ENCODE measurements at regions not wholly inside any gene's neighbourhood (a gene's known extent, or its start where the extent isn't known, plus 50 kb on each side); places are given as distances from the start of the nearest gene placed in this dataset.

GRCh38 chr4:13299343-13299742 is 184.8 kb downstream of the RAB28 start:
- no peaks in the 10 kb centered on the region for H3K27me3 Mint-ChIP-seq
- no peak for TF ChIP-seq CTCF (conservative IDR thresholded peaks at IDR 0.05)
- peaks cover 14% of the 10 kb centered on the region for H3K36me3 Mint-ChIP-seq
- H3K27ac Mint-ChIP-seq, result no peak overlapping the region
- DNase-seq (ENCODE audit: extremely low spot score, unreplicated experiment), result no peak
- peaks cover 3% of the 10 kb centered on the region for H3K4me1 Mint-ChIP-seq (ENCODE audit: unreplicated experiment)
- H3K4me3 Mint-ChIP-seq, result no peak overlapping the region
- H3K9me3 Mint-ChIP-seq, result peaks cover 15% of the 10 kb centered on the region

GRCh38 chr4:13298655-13299054 is 185.5 kb downstream of the RAB28 start:
- no peak for TF ChIP-seq CTCF (conservative IDR thresholded peaks at IDR 0.05)
- H3K4me1 Mint-ChIP-seq (ENCODE audit: unreplicated experiment), result peaks cover 3% of the 10 kb centered on the region
- H3K9me3 Mint-ChIP-seq, result peaks cover 15% of the 10 kb centered on the region
- peaks cover 14% of the 10 kb centered on the region for H3K36me3 Mint-ChIP-seq
- no peak overlapping the region for H3K4me3 Mint-ChIP-seq
- no peaks in the 10 kb centered on the region for H3K27me3 Mint-ChIP-seq
- H3K27ac Mint-ChIP-seq, result no peak overlapping the region
- DNase-seq (ENCODE audit: extremely low spot score, unreplicated experiment), result no peak

GRCh38 chr4:13296986-13297385 is 187.2 kb downstream of the RAB28 start:
- H3K9me3 Mint-ChIP-seq, result peaks cover 15% of the 10 kb centered on the region
- H3K27me3 Mint-ChIP-seq, result no peaks in the 10 kb centered on the region
- peaks cover 3% of the 10 kb centered on the region for H3K4me1 Mint-ChIP-seq (ENCODE audit: unreplicated experiment)

GRCh38 chr4:13294961-13295605 is 189.1 kb downstream of the RAB28 start:
- Mint-ChIP-seq H3K9me3 (peaks cover 7% of the 10 kb centered on the region), H3K27me3 (no peaks in the 10 kb centered on the region), H3K27ac (no peak overlapping the region), H3K36me3 (peaks cover 11% of the 10 kb centered on the region), H3K4me3 (no peak overlapping the region), H3K4me1 (ENCODE audit: unreplicated experiment) (peaks cover 3% of the 10 kb centered on the region)
- DNase-seq (ENCODE audit: extremely low spot score, unreplicated experiment), result no peak
- no peak for TF ChIP-seq CTCF (conservative IDR thresholded peaks at IDR 0.05)

More at GRCh38 chr4:13296986-13297385, 187.2 kb downstream of the RAB28 start:
- DNase-seq (ENCODE audit: extremely low spot score, unreplicated experiment), result no peak
- TF ChIP-seq CTCF (conservative IDR thresholded peaks at IDR 0.05), result no peak
- Mint-ChIP-seq H3K36me3 (peaks cover 14% of the 10 kb centered on the region), H3K4me3 (no peak overlapping the region), H3K27ac (no peak overlapping the region)

- Mint-ChIP-seq H3K4me1 (ENCODE audit: unreplicated experiment) (peaks cover 3% of the 10 kb centered on the region), H3K27ac (no peak overlapping the region), H3K9me3 (peaks cover 5% of the 10 kb centered on the region), H3K36me3 (peaks cover 5% of the 10 kb centered on the region), H3K4me3 (no peak overlapping the region), H3K27me3 (no peaks in the 10 kb centered on the region)
- no peak for DNase-seq (ENCODE audit: extremely low spot score, unreplicated experiment)
- no peak for TF ChIP-seq CTCF (conservative IDR thresholded peaks at IDR 0.05)
These were observed 191.8 kb downstream of the RAB28 start for GRCh38 chr4:13292372-13292771.

All from type B pancreatic cell (in vitro differentiated cells).